ENCODE measurements at regions not wholly inside any gene's neighbourhood (a gene's known extent, or its start where the extent isn't known, plus 50 kb on each side); places are given as distances from the start of the nearest gene placed in this dataset.

GRCh38 chr13:111992911-111993310 is 74.0 kb upstream of the SOX1 start:
- Histone ChIP-seq H3K4me3 (ENCODE audit: low read depth in 2 of 2, low read length in 2 of 2) (no peak overlapping the region), H3K9me3 (ENCODE audit: control insufficient read depth, insufficient read depth, low read depth, low read length) (no peaks in the 10 kb centered on the region), H3K36me3 (ENCODE audit: control insufficient read depth, insufficient read depth, low read length) (no peaks in the 10 kb centered on the region), H3K27ac (ENCODE audit: low read length) (no peak overlapping the region), H3K27me3 (ENCODE audit: control insufficient read depth, insufficient read depth, low read length) (no peaks in the 10 kb centered on the region), H3K4me1 (ENCODE audit: control insufficient read depth, insufficient read depth, low read length) (no peaks in the 10 kb centered on the region)
- intact Hi-C loops (cut with micrococcal nuclease; ENCODE audit: unreplicated experiment): no loop called here
- DNase-seq (ENCODE audit: low read depth, low spot score): no peak
- ChIA-PET POLR2A (no interaction called here), CTCF (no interaction called here)
- in situ Hi-C loops (cut with HindIII; ENCODE audit: low pct_unique_long_range_greater_than_20kb, low sequenced_read_pairs): no loop called here
- no TSS peak for BruUV-seq (replicated peaks)
- no peak for ATAC-seq
- TF ChIP-seq TCF7L2 (IDR thresholded peaks at IDR 0.05; ENCODE audit: low read depth, low read length): no peak
- TF ChIP-seq CTCF (IDR thresholded peaks at IDR 0.05): no peak
- no peak for TF ChIP-seq POLR2AphosphoS5 (IDR thresholded peaks at IDR 0.05; ENCODE audit: low read depth, low read length)
- TF ChIP-seq SIN3A (IDR thresholded peaks at IDR 0.05; ENCODE audit: borderline replicate concordance, insufficient read depth, low read depth, low read length): no peak
- TF ChIP-seq REST (IDR thresholded peaks at IDR 0.05; ENCODE audit: insufficient read depth in 1 of 2, low read depth in 2 of 2, low read length in 1 of 2): no peak

GRCh38 chr13:111993691-111994090 is 73.3 kb upstream of the SOX1 start:
- intact Hi-C loops (cut with micrococcal nuclease; ENCODE audit: unreplicated experiment): no loop called here

More at GRCh38 chr13:111993691-111994090, 73.3 kb upstream of the SOX1 start:
- BruUV-seq (replicated peaks): no TSS peak
- CTCF ChIA-PET: no interaction called here
- in situ Hi-C loops (cut with HindIII; ENCODE audit: low pct_unique_long_range_greater_than_20kb, low sequenced_read_pairs): no loop called here
- Histone ChIP-seq H3K4me3 (ENCODE audit: low read depth in 2 of 2, low read length in 2 of 2) (no peak overlapping the region), H3K27ac (ENCODE audit: low read length) (no peak overlapping the region), H3K36me3 (ENCODE audit: control insufficient read depth, insufficient read depth, low read length) (no peaks in the 10 kb centered on the region), H3K4me1 (ENCODE audit: control insufficient read depth, insufficient read depth, low read length) (no peaks in the 10 kb centered on the region), H3K9me3 (ENCODE audit: control insufficient read depth, insufficient read depth, low read depth, low read length) (no peaks in the 10 kb centered on the region), H3K27me3 (ENCODE audit: control insufficient read depth, insufficient read depth, low read length) (no peaks in the 10 kb centered on the region)
- TF ChIP-seq POLR2AphosphoS5 (IDR thresholded peaks at IDR 0.05; ENCODE audit: low read depth, low read length) (no peak), SIN3A (IDR thresholded peaks at IDR 0.05; ENCODE audit: borderline replicate concordance, insufficient read depth, low read depth, low read length) (no peak), TCF7L2 (IDR thresholded peaks at IDR 0.05; ENCODE audit: low read depth, low read length) (no peak), REST (IDR thresholded peaks at IDR 0.05; ENCODE audit: insufficient read depth in 1 of 2, low read depth in 2 of 2, low read length in 1 of 2) (no peak), CTCF (IDR thresholded peaks at IDR 0.05) (no peak)
- POLR2A ChIA-PET: no interaction called here
- ATAC-seq: no peak
- no peak for DNase-seq (ENCODE audit: low read depth, low spot score)
